ENCODE measurements at regions not wholly inside any gene's neighbourhood (a gene's known extent, or its start where the extent isn't known, plus 50 kb on each side); places are given as distances from the start of the nearest gene placed in this dataset.

- H3K27ac ChIP-seq (replicated peaks): no peak overlapping the region
- H3K27me3 ChIP-seq (ENCODE audit: insufficient read depth, poor library complexity, severe bottlenecking): no peaks in the 10 kb centered on the region
- TF ChIP-seq REST (IDR thresholded peaks at IDR 0.05; ENCODE audit: insufficient replicate concordance, low read depth): no peak
- TF ChIP-seq POLR2AphosphoS5 (IDR thresholded peaks at IDR 0.05; ENCODE audit: low read depth): no peak
- no peak for TF ChIP-seq GABPA (IDR thresholded peaks at IDR 0.05; ENCODE audit: low read depth)
- no peak overlapping the region for H3K4me3 ChIP-seq (replicated peaks; ENCODE audit: insufficient read depth, low read length)
- no peak for DNase-seq (ENCODE audit: low read depth in 1 of 2, low spot score in 1 of 2)
These were observed 176.0 kb downstream of the PLPP3 start for GRCh38 chr1:56403321-56403720.

GRCh38 chr1:56401191-56401590 lies 178.2 kb downstream of the PLPP3 start:
- Histone ChIP-seq H3K4me3 (replicated peaks; ENCODE audit: insufficient read depth, low read length) (no peak overlapping the region), H3K27ac (replicated peaks) (no peak overlapping the region), H3K27me3 (ENCODE audit: insufficient read depth, poor library complexity, severe bottlenecking) (no peaks in the 10 kb centered on the region)
- no peak for TF ChIP-seq REST (IDR thresholded peaks at IDR 0.05; ENCODE audit: insufficient replicate concordance, low read depth)
- no peak for TF ChIP-seq CTCF (IDR thresholded peaks at IDR 0.05; ENCODE audit: insufficient read depth, low read length)
- no peak for TF ChIP-seq SPI1 (IDR thresholded peaks at IDR 0.05; ENCODE audit: borderline replicate concordance, low read depth)
- no peak for TF ChIP-seq POLR2AphosphoS5 (IDR thresholded peaks at IDR 0.05; ENCODE audit: low read depth)
- TF ChIP-seq GABPA (IDR thresholded peaks at IDR 0.05; ENCODE audit: low read depth): no peak
- DNase-seq (ENCODE audit: low read depth in 1 of 2, low spot score in 1 of 2): no peak

GRCh38 chr1:56400526-56400925 lies 178.8 kb downstream of the PLPP3 start:
- Histone ChIP-seq H3K4me3 (replicated peaks; ENCODE audit: insufficient read depth, low read length) (no peak overlapping the region), H3K27me3 (ENCODE audit: insufficient read depth, poor library complexity, severe bottlenecking) (peaks cover 5% of the 10 kb centered on the region), H3K27ac (replicated peaks) (no peak overlapping the region)
- no peak for DNase-seq (ENCODE audit: low read depth in 1 of 2, low spot score in 1 of 2)
- no peak for TF ChIP-seq POLR2AphosphoS5 (IDR thresholded peaks at IDR 0.05; ENCODE audit: low read depth)
- no peak for TF ChIP-seq REST (IDR thresholded peaks at IDR 0.05; ENCODE audit: insufficient replicate concordance, low read depth)
- no peak for TF ChIP-seq SPI1 (IDR thresholded peaks at IDR 0.05; ENCODE audit: borderline replicate concordance, low read depth)
- no peak for TF ChIP-seq CTCF (IDR thresholded peaks at IDR 0.05; ENCODE audit: insufficient read depth, low read length)
- no peak for TF ChIP-seq GABPA (IDR thresholded peaks at IDR 0.05; ENCODE audit: low read depth)

GRCh38 chr1:56399795-56400194 lies 179.6 kb downstream of the PLPP3 start:
- Histone ChIP-seq H3K27me3 (ENCODE audit: insufficient read depth, poor library complexity, severe bottlenecking) (peaks cover 5% of the 10 kb centered on the region), H3K27ac (replicated peaks) (no peak overlapping the region), H3K4me3 (replicated peaks; ENCODE audit: insufficient read depth, low read length) (no peak overlapping the region)
- no peak for DNase-seq (ENCODE audit: low read depth in 1 of 2, low spot score in 1 of 2)
- TF ChIP-seq GABPA (IDR thresholded peaks at IDR 0.05; ENCODE audit: low read depth): no peak
- no peak for TF ChIP-seq REST (IDR thresholded peaks at IDR 0.05; ENCODE audit: insufficient replicate concordance, low read depth)
- no peak for TF ChIP-seq SPI1 (IDR thresholded peaks at IDR 0.05; ENCODE audit: borderline replicate concordance, low read depth)
- TF ChIP-seq POLR2AphosphoS5 (IDR thresholded peaks at IDR 0.05; ENCODE audit: low read depth): no peak
- TF ChIP-seq CTCF (IDR thresholded peaks at IDR 0.05; ENCODE audit: insufficient read depth, low read length): no peak
